GM12874 (cell line): ENCODE measurements at regions not wholly inside any gene's neighbourhood (a gene's known extent, or its start where the extent isn't known, plus 50 kb on each side); places are given as distances from the start of the nearest gene placed in this dataset.

Experiments
- CTCF ChIP-seq: IDR thresholded peaks from 2 replicates; pipeline ENCODE4 v1.5.1; 2011; ENCODE audit warnings: low read depth, mild to moderate bottlenecking, control low read depth, low read length, moderate library complexity; ENCODE audit not compliant: insufficient read depth

GRCh38 chr1:99361406-99361805 is 97.1 kb downstream of the PLPPR4 start:
- TF ChIP-seq CTCF: no peak

- TF ChIP-seq CTCF: no peak
Measured at GRCh38 chr1:99363531-99363930, 99.2 kb downstream of the PLPPR4 start.

- TF ChIP-seq CTCF: no peak
Measured at GRCh38 chr1:99365141-99365540, 100.8 kb downstream of the PLPPR4 start.

- TF ChIP-seq CTCF: no peak
Measured at GRCh38 chr1:99365545-99365944, 101.3 kb downstream of the PLPPR4 start.

- no peak for TF ChIP-seq CTCF
Measured at GRCh38 chr1:99369154-99369553, 104.9 kb downstream of the PLPPR4 start.

GRCh38 chr1:99370476-99370875 is 106.2 kb downstream of the PLPPR4 start:
- no peak for TF ChIP-seq CTCF

- TF ChIP-seq CTCF: no peak
Measured at GRCh38 chr1:99371413-99371812, 107.1 kb downstream of the PLPPR4 start.

GRCh38 chr1:99374109-99374508 is 109.8 kb downstream of the PLPPR4 start:
- no peak for TF ChIP-seq CTCF
